GM19023 (cell line): ENCODE measurements at regions not wholly inside any gene's neighbourhood (a gene's known extent, or its start where the extent isn't known, plus 50 kb on each side); places are given as distances from the start of the nearest gene placed in this dataset.

Experiments
- ATAC-seq: cut with Tn5 transposase; IDR thresholded peaks from one replicate; pipeline ENCODE4 v1.9.1; 2021; ENCODE audit warnings: mild to moderate bottlenecking, moderate library complexity; ENCODE audit not compliant: unreplicated experiment

DNA sequence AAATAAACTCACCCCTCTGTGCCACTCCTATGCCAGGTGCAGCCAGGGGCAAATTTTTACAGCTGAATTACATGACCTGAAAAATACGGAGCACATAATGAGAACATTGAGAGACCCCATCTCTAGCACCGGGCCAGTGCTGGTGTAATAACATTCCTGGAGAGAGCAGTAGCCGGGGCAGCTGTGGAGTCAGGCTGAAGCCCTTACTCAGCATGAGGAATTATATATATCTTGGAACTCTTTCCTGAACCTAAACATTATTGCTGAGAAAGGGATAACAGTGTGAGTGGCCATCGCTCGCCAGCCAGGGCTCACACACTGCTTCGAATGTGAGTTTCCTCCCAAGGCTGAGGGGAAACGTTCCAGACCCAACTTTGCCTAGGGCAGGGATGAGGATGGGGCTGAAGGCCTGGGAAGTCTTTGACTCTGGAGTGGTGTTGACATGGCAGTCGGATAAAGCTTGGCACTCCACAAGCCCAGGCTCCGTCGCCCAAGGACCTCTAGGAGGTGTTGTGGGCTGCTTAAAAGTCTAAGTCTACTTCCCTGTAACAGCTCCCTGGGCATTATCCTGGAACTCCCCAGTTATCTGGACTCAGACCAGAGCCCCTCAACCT, 269.8 kb downstream of the CDC5L start:
- no peak for ATAC-seq

DNA sequence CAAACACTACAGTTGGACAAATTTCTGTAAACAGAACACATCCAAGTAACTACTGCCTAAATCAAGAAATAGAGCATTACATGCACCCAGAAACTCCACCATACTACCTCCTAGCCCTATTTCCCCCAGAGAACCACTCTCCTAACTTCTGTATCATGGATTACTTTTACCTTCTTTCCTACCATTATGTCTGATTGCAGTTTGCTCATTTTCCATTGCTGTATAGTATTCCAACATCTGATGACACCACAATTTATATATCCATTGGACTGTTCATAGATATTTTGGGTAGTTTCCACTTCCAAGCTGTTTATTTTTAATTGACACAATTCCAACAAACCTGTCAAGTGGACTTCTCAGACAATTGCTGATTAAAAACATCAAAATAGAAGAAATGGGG, 271.1 kb downstream of the CDC5L start:
- ATAC-seq = no peak

DNA sequence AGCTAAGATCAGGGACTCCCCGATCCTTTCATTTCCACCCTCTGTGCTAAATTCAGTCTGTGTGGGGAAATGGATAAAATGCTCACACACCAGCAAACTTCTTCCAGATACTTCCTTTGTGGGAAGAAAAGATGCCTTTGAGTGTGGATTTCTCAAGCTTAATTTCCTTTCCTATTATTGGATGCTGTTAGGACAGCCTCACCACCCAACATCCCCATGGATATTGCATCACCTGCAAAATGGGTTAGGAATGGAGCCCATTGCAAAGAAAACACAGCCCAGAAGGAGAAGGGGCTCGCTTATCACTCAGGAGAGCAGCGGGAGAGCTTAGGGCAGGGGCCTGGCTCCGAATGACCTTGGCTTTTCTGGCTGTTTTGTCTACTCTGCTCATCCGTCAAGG, 272.2 kb downstream of the CDC5L start:
- ATAC-seq = no peak

DNA sequence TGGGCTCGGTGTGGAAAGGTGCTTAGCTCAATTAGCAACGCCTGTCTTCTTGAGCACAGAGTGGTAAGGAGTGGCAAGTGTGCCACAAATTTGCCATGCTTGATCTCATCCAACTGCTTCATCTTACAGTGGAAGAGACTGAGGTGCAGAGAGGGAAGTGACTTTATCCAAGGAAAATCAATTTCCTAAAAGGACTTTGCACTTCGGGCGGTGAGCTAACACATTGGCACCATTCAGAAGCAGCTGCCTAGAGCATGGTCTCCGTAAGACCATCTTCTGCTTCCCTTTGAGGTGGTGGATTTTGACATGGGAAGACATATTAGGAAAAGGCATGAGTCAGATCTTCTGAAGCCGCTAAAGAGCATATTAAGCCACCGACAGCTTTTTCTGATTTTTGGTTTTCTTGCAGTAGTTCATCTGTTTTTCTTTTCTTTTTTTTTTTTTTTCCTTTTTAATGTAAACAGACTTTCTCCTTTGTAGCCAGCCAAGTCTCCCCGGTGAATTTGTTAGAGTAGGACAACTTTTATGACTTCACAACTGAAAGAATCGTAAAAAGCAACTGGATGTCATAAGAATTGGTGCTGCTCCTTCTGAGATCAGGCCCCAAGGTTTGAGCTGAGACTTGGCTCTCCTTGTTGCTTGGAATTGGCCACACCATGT, 273.2 kb downstream of the CDC5L start:
- no peak for ATAC-seq

DNA sequence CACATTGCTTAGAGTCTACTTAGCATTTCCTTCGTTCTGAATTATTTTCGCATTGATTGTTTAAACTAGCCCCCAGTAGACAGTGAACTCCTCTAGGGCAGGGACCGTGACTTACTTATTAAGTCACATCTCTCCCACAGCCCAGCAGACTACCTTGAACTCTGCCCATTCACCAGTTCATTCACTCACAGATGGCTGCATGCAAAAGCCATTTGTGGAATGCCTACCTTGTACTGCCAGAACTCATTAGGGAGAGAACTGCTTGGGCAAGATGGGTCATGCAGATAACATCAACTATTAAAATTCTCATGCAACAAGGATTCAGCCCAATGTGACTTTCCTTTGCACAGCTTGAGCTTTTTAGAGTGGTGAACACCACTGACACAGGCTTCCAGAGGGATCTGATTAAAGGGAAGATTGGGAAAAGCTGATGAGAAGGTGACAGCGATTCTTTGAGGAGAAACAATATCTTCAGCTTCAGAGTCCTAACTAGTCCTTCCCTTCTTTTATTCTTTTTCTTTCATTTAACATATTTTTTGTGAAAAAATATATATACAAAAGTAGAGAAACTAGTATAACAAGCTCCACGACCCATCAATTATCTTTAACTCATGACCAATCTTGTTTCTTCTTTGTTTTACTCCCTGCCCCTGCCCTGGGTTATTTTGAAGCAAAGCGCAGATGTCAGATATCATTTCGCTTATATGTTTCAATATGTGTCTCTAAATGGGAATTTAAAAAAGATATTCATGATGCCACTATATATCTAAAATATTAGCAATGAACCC, 273.9 kb downstream of the CDC5L start:
- ATAC-seq = no peak

DNA sequence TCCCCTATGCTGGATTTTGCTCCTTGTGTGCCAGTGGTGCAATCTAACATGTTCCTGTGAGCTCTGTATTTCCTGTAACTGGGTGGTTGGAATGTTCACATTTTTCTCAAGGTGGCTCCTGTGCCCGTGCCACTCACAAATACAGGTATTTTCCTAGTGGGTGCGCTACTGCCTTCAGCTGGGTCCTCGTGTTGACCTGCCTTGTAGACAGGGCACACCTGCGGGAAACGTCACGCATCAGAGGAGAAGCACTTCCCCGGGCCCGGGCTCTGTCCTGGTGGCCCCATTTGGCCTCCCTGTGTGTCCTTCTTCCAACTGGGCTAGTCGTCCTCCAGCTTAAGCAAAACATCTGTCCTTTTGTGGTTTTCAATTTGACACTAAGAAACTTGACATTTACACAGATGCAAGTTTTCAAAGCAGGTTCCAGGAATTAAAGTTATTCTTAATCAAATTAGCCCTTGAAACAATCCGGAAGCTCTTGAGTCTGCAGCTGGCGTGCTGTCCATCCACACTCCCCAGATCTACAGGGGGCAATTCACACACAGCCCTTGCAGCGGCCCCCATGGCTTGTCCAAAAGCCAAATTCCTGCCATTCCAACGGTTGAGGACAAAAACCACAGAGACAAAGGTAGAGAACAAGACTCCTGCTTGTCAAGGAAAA, 275.1 kb downstream of the CDC5L start:
- ATAC-seq = no peak

DNA sequence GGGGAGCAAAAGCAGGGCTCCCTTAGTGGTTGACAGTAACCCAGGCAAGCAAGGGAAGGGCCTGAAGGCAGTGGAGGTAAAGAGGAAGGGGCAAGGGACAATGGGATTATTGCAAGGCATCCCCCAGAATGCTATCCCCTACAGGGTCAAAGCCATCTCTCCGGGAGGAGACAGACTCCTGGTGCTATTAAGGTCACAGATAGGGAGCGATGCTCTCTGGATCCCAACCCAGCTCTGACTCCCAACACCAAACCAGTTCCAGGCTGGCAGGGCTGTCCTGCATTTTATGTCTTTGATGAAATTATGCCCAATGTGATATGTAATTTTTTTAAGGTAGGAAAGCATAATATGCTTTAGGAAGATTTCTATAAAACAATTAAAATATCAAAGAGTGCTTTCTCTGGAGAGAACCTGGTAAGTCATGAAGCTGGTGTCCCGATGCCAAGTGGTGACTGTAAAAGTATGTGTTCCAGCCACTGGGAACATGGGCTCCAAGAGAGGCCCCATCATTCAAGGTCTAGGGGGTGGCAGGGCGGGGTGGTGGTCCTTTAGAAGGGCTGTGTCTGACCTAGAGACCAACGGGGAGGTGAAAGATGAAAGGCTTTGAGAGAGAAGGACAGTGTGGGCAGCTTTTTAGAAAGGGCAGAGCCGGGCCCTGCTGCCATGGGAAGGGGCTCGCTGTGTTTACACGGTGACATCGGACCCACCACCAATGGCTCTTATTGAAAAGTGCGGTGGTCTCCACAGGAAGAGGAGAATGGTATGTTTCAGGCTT, 276.5 kb downstream of the CDC5L start:
- no peak for ATAC-seq

DNA sequence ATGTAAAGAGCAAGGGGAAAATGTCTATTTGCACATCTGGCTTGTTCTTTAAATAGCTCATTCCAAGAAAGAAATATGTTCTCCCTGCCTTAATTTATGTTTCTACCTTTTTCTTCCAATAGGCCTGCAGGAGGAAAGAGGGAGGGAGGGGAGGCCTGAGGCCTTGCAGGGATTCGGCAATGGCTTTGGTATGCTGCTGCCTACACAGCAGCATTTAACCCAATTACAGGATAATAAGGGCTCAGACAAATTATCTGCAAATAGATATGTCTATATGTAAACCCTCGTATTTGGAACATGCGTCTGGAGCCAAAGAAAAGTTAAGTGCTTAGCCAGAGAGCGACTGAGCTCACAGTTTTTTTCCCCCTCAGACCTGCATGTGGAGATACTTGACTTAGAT, 277.2 kb downstream of the CDC5L start:
- no peak for ATAC-seq

DNA sequence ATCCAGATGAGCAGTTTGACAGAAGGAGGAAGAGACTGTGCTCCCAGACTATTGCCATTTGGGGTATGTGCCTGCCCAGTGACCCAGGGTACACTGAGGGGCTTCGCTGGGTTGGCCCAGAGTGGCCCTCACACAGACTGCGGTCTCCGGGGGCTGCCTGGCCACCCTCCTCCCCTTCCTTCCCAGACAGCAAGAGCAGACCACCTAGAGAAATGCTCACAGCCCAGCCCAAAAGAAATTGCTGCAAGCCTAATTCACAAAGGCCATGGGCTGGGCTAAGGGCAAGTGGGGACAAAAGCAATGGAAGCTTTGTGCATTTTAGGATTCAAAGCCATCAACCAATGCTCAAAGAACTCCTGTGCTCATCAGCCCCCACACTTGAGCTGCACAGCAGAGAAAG, 277.6 kb downstream of the CDC5L start:
- ATAC-seq = no peak

DNA sequence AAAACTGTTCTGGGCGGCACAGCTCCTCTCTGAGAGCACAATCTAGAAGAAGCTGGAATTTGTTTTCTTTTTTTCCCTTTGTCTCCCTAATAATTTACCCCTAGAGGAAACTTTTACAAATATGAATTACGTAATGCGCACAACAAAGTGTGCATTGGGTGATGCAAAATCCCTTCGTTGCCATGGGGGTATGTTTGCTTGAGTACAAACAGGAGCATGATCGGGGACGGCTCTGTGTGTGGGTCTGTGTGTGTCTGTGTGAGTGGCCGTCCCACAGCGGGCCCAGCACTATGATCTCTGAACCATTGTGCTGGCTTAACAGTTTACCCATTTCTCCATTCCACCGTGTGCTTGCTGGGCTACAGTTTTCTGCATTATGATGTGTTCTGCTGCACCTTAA, 278.2 kb downstream of the CDC5L start:
- no peak for ATAC-seq

DNA sequence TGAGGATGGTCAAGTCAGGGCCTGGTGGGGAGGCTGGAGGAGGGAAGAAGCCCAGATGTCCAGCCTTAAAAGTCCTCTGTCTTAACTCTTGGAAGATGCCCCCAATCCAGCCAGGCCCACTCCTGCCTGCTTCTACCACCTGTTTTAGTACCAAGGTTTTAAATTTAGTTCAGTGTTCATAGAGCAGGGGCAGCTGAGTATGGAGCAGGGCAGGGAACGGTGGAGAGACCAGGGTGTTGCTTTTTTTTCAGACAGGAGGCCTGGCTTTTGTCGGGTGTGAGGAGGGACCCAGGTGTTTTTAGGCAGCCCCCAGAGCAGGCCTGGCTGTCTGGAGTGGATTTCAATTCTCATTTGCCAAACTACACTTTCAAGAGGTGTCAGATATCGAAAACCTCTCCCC, 278.8 kb downstream of the CDC5L start:
- no peak for ATAC-seq

DNA sequence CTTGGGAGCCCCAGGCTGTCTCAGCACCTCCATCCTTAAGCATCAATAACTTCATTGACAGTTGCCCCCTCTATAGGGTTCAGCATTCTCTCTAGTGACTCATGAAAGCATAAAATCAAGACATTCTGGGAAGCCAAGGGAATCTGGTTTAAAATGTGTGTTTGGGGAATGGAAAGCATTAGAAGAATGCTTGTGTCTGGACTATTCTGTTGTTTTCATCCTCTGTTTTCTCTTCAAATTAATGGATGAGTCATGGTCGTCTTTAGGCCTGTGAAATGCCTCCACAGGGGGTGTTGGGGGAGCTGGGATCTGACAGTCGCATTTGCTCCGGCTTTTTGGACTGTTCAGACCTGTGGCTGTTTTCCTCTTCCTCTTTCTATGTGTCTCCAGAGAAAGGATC, 279.7 kb downstream of the CDC5L start:
- ATAC-seq = no peak

DNA sequence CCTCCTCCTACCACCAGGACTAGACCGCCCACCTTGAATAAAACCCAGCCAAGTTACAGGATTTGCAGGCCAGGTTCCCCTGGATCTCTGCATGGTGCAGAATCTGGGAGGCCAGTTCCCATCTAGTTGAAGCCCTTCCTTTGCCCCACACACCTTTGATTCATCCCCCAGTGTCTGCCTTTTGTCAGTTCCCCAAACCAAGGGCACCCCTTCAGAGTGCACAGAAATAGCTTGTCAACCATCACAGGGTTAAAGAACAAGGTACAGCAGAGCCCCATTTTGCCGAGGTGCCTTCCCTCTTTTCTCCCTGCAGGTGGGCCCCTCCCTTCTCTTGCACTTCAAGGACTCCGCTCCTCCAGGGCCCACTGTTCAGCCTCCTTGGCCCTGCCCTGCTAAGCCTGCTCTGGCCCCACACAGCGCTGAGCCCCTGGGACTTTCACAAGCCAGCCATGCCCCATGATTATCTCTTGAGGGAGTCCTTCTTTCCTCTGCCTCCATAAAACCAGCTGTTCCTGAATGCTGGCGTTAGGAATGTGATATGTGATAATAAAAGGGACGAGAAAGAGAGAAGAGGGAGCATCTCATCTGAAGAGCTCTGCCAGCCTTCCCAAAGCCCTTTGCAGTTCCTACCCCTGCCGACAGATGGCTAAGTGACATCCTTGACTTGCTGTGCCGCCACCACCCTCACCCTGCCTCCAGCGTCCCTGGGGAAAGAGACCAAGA, 280.3 kb downstream of the CDC5L start:
- no peak for ATAC-seq

DNA sequence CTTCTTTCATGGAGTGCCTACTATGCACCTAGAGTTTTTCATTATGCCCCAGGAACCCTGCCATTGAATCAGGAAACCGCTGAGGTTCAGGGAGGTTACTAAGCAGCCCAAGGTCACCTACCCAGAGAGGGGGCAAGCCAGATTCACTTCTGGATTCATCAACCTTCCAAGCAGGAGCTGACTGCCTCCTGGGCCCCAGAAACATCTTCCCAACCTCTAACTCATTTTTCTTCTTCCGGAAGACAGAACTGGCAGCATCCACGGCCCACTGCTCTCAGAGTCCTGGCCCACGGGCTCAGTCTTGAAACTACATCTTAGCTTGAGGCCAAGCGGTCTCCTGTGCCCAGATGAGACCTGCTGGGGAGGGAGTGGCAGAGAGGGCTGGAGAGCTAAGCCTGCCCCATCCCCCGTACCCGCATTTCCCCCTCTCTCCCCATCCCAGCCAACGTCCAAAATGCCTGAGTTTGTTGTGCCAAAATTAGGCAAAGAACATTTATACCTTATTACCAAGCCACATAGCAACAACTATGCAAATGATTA, 281.0 kb downstream of the CDC5L start:
- no peak for ATAC-seq

DNA sequence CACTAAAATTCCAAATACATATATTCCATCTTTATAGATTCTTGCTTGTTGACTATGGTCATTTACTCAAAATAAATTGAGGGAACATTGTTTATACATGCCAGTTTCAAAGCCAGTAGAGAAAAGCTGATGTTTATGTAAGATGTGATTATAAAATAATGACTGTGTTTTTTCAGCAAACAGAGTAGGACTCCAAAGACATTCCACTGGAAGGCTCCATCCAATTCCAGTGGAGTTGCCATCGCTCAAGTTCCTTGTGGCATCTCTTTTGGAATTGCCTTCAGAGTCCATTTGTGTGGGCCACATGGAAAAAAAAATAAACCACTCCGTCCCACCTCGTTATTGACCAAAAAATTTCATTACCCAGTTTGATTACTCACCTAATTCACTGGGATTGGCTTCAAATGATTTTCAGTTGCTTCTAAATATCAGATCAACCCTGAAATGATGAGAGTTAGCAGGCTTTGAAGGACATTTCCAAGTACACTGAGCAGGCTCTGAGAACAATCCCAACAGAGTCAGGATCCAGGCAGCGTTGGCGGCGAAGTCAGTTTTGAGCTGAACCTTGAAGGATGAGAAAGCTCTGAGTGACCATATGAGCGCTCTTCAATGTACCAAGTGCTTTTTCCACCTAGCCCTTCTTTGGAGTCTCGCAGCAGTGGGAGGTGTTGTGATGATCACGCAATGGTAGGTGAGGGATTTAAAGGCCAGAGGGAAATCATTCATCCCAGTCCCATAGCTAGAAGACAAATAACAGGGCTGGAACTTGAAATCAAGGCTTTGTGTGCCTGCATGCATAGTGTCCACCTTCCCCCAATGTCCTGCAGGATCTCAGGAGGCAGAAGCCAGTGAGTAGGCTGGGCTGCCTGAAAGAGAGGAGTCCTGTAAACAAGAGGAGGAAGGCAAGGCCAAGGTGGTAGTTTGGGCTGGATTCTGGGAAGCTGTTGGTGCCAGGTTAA, 281.7 kb downstream of the CDC5L start:
- ATAC-seq = no peak

DNA sequence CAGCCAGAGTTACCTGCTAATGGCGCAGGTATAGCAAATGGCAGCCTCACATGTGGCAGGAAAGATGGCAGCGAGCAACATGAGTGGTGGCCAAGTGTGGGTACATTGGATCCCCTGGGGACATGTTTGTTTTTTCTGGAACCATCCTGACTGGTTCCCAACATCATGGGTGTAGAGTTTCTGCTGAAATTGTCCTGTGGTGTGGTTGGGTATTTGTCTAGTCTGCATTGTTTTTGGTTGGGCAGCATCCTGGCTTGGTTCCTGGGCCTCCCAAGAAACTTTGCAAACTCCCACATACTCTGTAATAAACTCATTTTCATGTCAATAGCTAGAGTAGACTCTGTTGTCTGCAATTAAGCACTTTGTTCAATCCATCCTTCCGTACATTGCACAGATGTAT, 282.6 kb downstream of the CDC5L start:
- ATAC-seq = no peak

DNA sequence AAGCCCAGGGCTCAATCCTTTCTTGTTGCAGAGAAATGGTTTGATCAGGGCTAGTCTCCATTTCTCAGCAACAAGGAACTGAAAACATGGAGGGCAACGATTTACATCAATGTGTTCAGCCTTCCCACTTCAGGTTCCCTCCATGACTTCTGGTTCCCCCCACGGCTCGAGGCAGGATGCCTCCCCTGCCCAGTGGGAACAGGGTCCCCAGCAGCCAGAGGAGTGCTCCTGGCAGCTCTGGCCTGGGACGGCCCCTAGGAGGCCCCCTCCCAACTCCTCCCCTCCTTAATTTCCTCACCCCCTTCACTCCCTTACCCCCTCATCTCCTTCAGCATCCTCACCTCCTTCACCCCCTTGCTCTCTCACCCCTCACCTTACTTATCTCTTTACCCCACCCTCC, 283.8 kb downstream of the CDC5L start:
- no peak for ATAC-seq

DNA sequence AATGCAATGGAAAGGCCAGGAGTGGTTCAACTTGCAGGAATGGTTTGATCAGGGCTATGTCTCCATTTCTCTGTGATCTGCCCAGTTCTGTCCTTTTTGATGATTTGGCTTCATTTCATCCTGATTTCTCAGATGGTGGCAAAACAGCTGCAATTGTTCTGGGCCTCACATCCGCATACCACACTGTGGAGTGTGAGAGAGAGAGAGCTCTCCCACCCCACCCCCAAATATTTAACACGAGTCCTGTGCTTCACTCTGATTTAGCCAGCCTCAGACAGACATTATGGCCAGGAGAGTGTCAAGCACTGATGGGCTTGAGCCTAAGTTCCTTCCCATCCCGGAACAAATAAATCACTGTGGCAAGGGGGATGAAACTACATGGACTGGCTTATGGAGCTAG, 284.6 kb downstream of the CDC5L start:
- no peak for ATAC-seq

DNA sequence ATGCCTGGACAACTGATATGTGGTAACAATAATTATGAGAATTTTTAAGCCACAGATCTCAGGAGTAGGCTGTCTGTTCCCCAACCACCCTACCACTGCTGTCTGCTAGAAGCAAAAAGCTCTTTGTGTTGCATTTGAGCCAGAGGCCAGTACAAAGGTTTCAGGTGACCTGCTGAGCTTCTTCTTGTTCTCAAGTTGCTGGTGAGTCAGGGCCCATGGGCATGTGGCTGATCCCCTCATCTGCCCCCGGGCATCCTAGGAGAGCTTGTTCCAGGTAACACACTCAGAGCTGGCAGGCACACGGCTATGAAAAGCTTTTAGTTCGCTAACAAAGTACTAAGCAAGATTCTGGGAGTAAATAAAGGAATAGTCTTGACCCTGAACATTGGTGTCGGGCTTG, 285.3 kb downstream of the CDC5L start:
- no peak for ATAC-seq
